NCI-H2029 (cell line): ENCODE measurements at regions not wholly inside any gene's neighbourhood (a gene's known extent, or its start where the extent isn't known, plus 50 kb on each side); places are given as distances from the start of the nearest gene placed in this dataset.
A peak's percentile ranks its signal among the peaks of the same experiment; 100 is the strongest.

Experiments used
- DNase-seq: peaks from one replicate; lab custom pipeline; 2025; lab: John Stamatoyannopoulos, UW

GRCh38 chr3:6182476-6182875 is 678.4 kb upstream of the GRM7 start:
- no peak for DNase-seq

GRCh38 chr3:6182909-6183308 is 678.0 kb upstream of the GRM7 start:
- DNase-seq: no peak

GRCh38 chr3:6189384-6189783 is 671.5 kb upstream of the GRM7 start:
- DNase-seq: no peak

- no peak for DNase-seq
Observed at GRCh38 chr3:6204891-6205290, 656.0 kb upstream of the GRM7 start.

- no peak for DNase-seq
Observed at GRCh38 chr3:6216135-6217026, 644.5 kb upstream of the GRM7 start.

GRCh38 chr3:6220447-6220846 is 640.5 kb upstream of the GRM7 start:
- DNase-seq: no peak

- DNase-seq: no peak
Observed at GRCh38 chr3:6222069-6222468, 638.8 kb upstream of the GRM7 start.

- DNase-seq: no peak
Observed at GRCh38 chr3:6223572-6223971, 637.3 kb upstream of the GRM7 start.

GRCh38 chr3:6228958-6229683 is 631.8 kb upstream of the GRM7 start:
- DNase-seq: no peak

- DNase-seq: no peak
Observed at GRCh38 chr3:6229778-6230410, 631.0 kb upstream of the GRM7 start.

GRCh38 chr3:6242104-6242503 is 618.8 kb upstream of the GRM7 start:
- DNase-seq: no peak

GRCh38 chr3:6248528-6248927 is 612.4 kb upstream of the GRM7 start:
- DNase-seq: no peak

- DNase-seq: no peak
Observed at GRCh38 chr3:6249679-6250078, 611.2 kb upstream of the GRM7 start.

GRCh38 chr3:6250167-6250566 is 610.7 kb upstream of the GRM7 start:
- no peak for DNase-seq

GRCh38 chr3:6251612-6252400 is 609.1 kb upstream of the GRM7 start:
- no peak for DNase-seq

- DNase-seq: no peak
Observed at GRCh38 chr3:6254490-6254889, 606.4 kb upstream of the GRM7 start.

GRCh38 chr3:6255229-6255628 is 605.7 kb upstream of the GRM7 start:
- no peak for DNase-seq

GRCh38 chr3:6260551-6261191 is 600.2 kb upstream of the GRM7 start:
- DNase-seq: no peak

- peak; percentile 35 for DNase-seq
Observed at GRCh38 chr3:6262010-6262409, 598.9 kb upstream of the GRM7 start.

GRCh38 chr3:6264036-6264435 is 596.9 kb upstream of the GRM7 start:
- no peak for DNase-seq

GRCh38 chr3:6264906-6265305 is 596.0 kb upstream of the GRM7 start:
- DNase-seq: no peak

- DNase-seq: no peak
Observed at GRCh38 chr3:6266135-6266534, 594.8 kb upstream of the GRM7 start.
